ENCODE measurements at regions not wholly inside any gene's neighbourhood (a gene's known extent, or its start where the extent isn't known, plus 50 kb on each side); places are given as distances from the start of the nearest gene placed in this dataset.

- H3K27me3 ChIP-seq (ENCODE audit: insufficient read depth in 3 of 3, low read length in 2 of 3) = no peaks in the 10 kb centered on the region
- no peaks in the 10 kb centered on the region for H3K36me3 ChIP-seq (ENCODE audit: insufficient read depth in 1 of 2, low read depth in 1 of 2)
- no peak overlapping the region for H3K27ac ChIP-seq
- no peak for TF ChIP-seq CTCF (IDR thresholded peaks at IDR 0.05)
- H3K4me3 ChIP-seq = no peak overlapping the region
- intact Hi-C loops (cut with DNase I) = no loop called here
- no peak for DNase-seq
- ATAC-seq = no peak
- no peaks in the 10 kb centered on the region for H3K4me1 ChIP-seq
- WGBS, 3 donors = 52 to 55% (median 53%) methylated on average over 2 of the region's 2 CpGs
- H3K9me3 ChIP-seq = peaks cover 2% of the 10 kb centered on the region
Measured at GRCh38 chr11:116650052-116650451, 122.7 kb downstream of the BUD13 start.

DNA sequence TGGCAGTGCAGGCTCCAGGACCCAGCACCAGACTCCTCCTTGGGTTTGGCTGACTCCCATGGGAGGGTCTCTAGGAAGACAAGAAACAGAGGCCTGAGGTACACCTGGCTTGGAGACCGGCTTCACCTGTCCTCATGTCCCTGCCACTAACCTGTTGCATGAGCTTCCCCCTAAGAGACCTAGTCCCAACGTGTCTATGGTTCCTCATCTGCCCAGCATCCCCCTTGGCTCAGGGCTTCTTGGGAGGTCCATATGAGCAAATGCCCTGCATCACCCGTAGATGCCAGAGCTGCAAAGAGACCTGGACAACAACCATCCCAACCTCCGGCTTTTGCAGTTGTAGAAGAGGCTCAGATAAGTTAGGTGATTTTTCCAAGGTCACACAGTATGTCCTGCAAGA, 123.5 kb downstream of the BUD13 start:
- intact Hi-C loops (cut with DNase I) = no loop called here

GRCh38 chr11:116648247-116649174, 124.3 kb downstream of the BUD13 start:
- intact Hi-C loops (cut with DNase I) = no loop called here
- no peak for ATAC-seq

More for the DNA sequence above, 123.5 kb downstream of the BUD13 start:
- Histone ChIP-seq H3K27me3 (ENCODE audit: insufficient read depth in 3 of 3, low read length in 2 of 3) (peaks cover 0 to 2% (median 0%) of the 10 kb centered on the region in 3 donors), H3K27ac (no peak overlapping the region), H3K36me3 (ENCODE audit: insufficient read depth in 1 of 2, low read depth in 1 of 2) (no peaks in the 10 kb centered on the region), H3K9me3 (no peaks in the 10 kb centered on the region), H3K4me3 (no peak overlapping the region), H3K4me1 (no peaks in the 10 kb centered on the region)
- DNase-seq = no peak
- no peak for ATAC-seq
- TF ChIP-seq CTCF (IDR thresholded peaks at IDR 0.05) = no peak
- 76 to 85% (median 80%) methylated on average over 4 of the region's 4 CpGs for WGBS, 3 donors

GRCh38 chr11:116647305-116648080, 125.3 kb downstream of the BUD13 start:
- Histone ChIP-seq H3K27ac (no peak overlapping the region), H3K4me3 (no peak overlapping the region), H3K4me1 (no peaks in the 10 kb centered on the region), H3K36me3 (ENCODE audit: insufficient read depth in 1 of 2, low read depth in 1 of 2) (no peaks in the 10 kb centered on the region), H3K27me3 (ENCODE audit: insufficient read depth in 3 of 3, low read length in 2 of 3) (peaks cover 0 to 5% (median 2%) of the 10 kb centered on the region in 3 donors), H3K9me3 (no peaks in the 10 kb centered on the region)
- intact Hi-C loops (cut with DNase I) = no loop called here
- no peak for TF ChIP-seq CTCF (IDR thresholded peaks at IDR 0.05)
- DNase-seq = no peak
- no peak for ATAC-seq
- WGBS, 3 donors = 79 to 86% (median 84%) methylated on average over 7 of the region's 7 CpGs

More at GRCh38 chr11:116648247-116649174, 124.3 kb downstream of the BUD13 start:
- Histone ChIP-seq H3K27ac (no peak overlapping the region), H3K4me1 (no peaks in the 10 kb centered on the region), H3K36me3 (ENCODE audit: insufficient read depth in 1 of 2, low read depth in 1 of 2) (no peaks in the 10 kb centered on the region), H3K9me3 (no peaks in the 10 kb centered on the region), H3K27me3 (ENCODE audit: insufficient read depth in 3 of 3, low read length in 2 of 3) (peaks cover 0 to 4% (median 2%) of the 10 kb centered on the region in 3 donors), H3K4me3 (no peak overlapping the region)
- TF ChIP-seq CTCF (IDR thresholded peaks at IDR 0.05) = no peak
- 62 to 80% (median 73%) methylated on average over 2 of the region's 2 CpGs for WGBS, 3 donors
- DNase-seq = no peak
